ENCODE measurements at regions not wholly inside any gene's neighbourhood (a gene's known extent, or its start where the extent isn't known, plus 50 kb on each side); places are given as distances from the start of the nearest gene placed in this dataset.
"Not testable (repeated sequence)": the region's sequence is repeated elsewhere in the genome, so short reads cannot be mapped to it uniquely, and the experiment has no call there.

DNA sequence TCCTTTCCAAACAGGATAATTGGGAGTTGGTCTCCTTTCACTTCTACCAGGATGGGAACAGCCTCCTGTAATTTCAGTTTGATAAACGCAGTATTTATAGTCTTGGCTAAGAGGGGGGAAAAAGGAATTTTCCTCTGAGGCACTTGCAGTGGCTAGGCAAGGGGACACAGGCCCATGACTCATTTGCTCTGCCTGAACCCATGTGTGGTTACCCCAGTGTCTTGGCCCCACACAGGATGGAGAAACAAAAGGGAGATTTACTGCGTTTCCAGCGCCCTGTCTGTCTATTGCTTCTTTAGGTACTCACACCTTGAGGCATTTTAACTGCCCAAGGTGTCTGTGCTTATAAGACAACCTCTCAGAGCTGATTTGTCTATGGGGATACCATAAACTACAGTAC, 74.8 kb upstream of the NEDD9 start:
- H3K4me3 ChIP-seq (ENCODE audit: low read length): no peak overlapping the region
- no peak overlapping the region for H2AFZ ChIP-seq (ENCODE audit: low read length)
- H3K9me2 ChIP-seq (replicated peaks; ENCODE audit: insufficient read depth, low read length): no peaks in the 10 kb centered on the region; the same call in 1 of the 2 replicates
- no peaks in the 10 kb centered on the region for H3K9me3 ChIP-seq (ENCODE audit: low read length)
- H3K79me2 ChIP-seq (ENCODE audit: low read length): no peaks in the 10 kb centered on the region
- H3K36me3 ChIP-seq (ENCODE audit: insufficient read depth, low read length): no peaks in the 10 kb centered on the region
- no peak overlapping the region for H3K9ac ChIP-seq (ENCODE audit: low read length)
- no peak for DNase-seq
- H3K27me3 ChIP-seq (ENCODE audit: low read length): no peaks in the 10 kb centered on the region
- H3K4me1 ChIP-seq (ENCODE audit: low read length): no peaks in the 10 kb centered on the region
- H4K20me1 ChIP-seq (ENCODE audit: insufficient read depth, low read depth, low read length): no peaks in the 10 kb centered on the region
- H3K4me2 ChIP-seq (ENCODE audit: low read depth, low read length, poor library complexity, severe bottlenecking): no peak overlapping the region
- no peak overlapping the region for H3K27ac ChIP-seq (ENCODE audit: low read length)

DNA sequence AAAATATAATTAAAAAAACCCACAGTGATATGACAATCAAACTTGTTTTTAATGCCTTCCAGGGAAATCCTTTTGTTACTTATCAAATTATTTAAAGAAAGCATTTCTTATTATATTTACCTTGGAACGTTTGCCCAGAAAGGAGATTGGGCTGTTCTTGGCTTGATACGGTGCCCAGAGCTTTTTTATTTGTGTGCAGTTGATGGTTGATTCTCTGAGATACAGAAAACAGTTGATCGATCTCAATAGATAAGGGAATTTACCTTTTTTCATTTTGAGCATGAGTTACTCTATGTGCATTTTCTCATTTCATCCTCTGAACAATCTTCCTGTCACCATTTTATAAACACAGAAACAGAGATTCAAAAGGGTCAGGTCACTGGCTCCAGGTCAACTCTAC, 72.5 kb upstream of the NEDD9 start:
- no peak overlapping the region for H2AFZ ChIP-seq (ENCODE audit: low read length)
- H3K4me2 ChIP-seq (ENCODE audit: low read depth, low read length, poor library complexity, severe bottlenecking): no peak overlapping the region
- no peaks in the 10 kb centered on the region for H3K27me3 ChIP-seq (ENCODE audit: low read length)
- no peaks in the 10 kb centered on the region for H4K20me1 ChIP-seq (ENCODE audit: insufficient read depth, low read depth, low read length)
- H3K9me3 ChIP-seq (ENCODE audit: low read length): no peaks in the 10 kb centered on the region
- H3K4me1 ChIP-seq (ENCODE audit: low read length): no peaks in the 10 kb centered on the region
- no peaks in the 10 kb centered on the region for H3K79me2 ChIP-seq (ENCODE audit: low read length)
- no peaks in the 10 kb centered on the region for H3K36me3 ChIP-seq (ENCODE audit: insufficient read depth, low read length)
- DNase-seq: no peak
- no peak overlapping the region for H3K27ac ChIP-seq (ENCODE audit: low read length)
- H3K4me3 ChIP-seq (ENCODE audit: low read length): no peak overlapping the region
- H3K9ac ChIP-seq (ENCODE audit: low read length): no peak overlapping the region
- no peaks in the 10 kb centered on the region for H3K9me2 ChIP-seq (replicated peaks; ENCODE audit: insufficient read depth, low read length)

DNA sequence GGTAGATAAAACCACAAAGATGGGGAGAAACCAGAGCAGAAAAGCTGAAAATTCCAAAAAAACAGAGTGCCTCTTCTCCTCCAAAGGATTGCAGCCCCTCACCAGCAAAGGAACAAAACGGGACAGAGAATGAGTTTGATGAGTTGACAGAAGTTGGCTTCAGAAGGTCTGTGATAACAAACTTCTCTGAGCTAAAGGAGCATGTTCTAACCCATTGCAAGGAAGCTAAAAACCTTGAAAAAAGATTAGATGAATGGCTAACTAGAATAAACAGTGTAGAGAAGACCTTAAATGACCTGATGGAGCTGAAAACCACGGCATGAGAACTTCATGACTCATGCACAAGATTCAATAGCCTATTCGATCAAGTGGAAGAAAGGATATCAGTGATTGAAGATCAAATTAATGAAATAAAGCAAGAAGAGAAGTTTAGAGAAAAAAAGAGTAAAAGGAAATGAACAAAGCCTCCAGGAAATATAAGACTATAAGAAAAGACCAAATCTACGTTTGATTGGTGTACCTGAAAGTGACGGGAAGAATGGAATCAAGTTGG, 67.5 kb upstream of the NEDD9 start:
- not testable (repeated sequence) for DNase-seq; H3K36me3 ChIP-seq (ENCODE audit: insufficient read depth, low read length); H3K9ac ChIP-seq (ENCODE audit: low read length); H4K20me1 ChIP-seq (ENCODE audit: insufficient read depth, low read depth, low read length); H3K9me3 ChIP-seq (ENCODE audit: low read length); H3K4me2 ChIP-seq (ENCODE audit: low read depth, low read length, poor library complexity, severe bottlenecking); H3K4me3 ChIP-seq (ENCODE audit: low read length); H3K79me2 ChIP-seq (ENCODE audit: low read length); H3K4me1 ChIP-seq (ENCODE audit: low read length); H3K27ac ChIP-seq (ENCODE audit: low read length); H3K27me3 ChIP-seq (ENCODE audit: low read length); H3K9me2 ChIP-seq (replicated peaks; ENCODE audit: insufficient read depth, low read length); H2AFZ ChIP-seq (ENCODE audit: low read length)

DNA sequence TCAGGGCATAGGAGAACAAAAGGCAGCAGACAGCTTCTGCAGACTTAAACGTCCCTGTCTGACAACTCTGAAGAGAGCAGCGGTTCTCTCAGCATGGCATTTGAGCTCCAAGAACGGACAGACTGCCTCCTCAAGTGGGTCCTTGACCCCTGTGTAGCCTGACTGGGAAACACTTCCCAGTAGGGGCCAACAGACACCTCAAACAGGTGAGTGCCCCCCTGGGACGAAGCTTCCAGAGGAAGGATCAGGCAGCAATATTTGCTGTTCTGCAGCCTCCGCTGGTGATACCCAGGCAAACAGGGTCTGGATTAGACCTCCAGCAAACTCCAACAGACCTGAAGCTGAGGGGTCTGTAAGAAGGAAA, 66.9 kb upstream of the NEDD9 start:
- not testable (repeated sequence) for H4K20me1 ChIP-seq (ENCODE audit: insufficient read depth, low read depth, low read length); H3K9me2 ChIP-seq (replicated peaks; ENCODE audit: insufficient read depth, low read length); H3K36me3 ChIP-seq (ENCODE audit: insufficient read depth, low read length); H3K27ac ChIP-seq (ENCODE audit: low read length); H3K4me3 ChIP-seq (ENCODE audit: low read length); DNase-seq; H2AFZ ChIP-seq (ENCODE audit: low read length); H3K9me3 ChIP-seq (ENCODE audit: low read length); H3K27me3 ChIP-seq (ENCODE audit: low read length); H3K4me2 ChIP-seq (ENCODE audit: low read depth, low read length, poor library complexity, severe bottlenecking); H3K4me1 ChIP-seq (ENCODE audit: low read length); H3K79me2 ChIP-seq (ENCODE audit: low read length); H3K9ac ChIP-seq (ENCODE audit: low read length)

DNA sequence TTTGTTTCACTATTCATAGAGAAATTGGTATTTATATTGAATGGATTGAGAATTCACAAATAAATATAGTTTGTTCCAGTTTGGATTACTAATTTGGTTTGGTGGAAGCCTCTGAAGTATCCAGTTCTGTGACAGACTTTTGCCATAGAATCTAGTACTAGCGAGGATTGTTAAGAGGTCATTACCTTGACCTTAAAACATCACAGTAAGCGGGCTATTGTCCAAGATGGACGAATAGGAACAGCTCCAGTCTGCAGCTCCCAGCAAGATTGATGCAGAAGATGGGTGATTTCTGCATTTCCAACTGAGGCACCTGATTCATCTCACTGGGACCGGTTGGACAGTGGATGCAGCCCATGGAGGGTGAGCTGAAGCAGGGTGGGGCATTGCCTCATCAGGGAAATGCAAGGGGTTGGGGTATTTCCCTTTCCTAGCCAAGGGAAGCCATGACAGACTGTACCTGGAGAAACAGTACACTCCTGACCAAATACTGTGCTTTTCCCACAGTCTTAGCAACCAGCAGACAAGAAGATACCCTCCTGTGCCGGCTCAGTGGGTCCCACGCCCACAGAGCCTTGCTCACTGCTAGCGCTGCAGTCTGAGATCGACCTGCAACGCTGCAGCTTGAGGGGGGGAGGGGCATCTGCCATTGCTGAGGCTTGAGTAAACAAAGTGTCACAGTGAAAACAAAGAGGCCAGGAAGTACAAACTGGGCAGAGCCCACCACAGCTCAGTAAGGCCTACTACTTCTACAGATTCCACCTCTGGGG, 66.4 kb upstream of the NEDD9 start:
- Histone ChIP-seq H3K4me3 (ENCODE audit: low read length) (no peak overlapping the region), H3K4me2 (ENCODE audit: low read depth, low read length, poor library complexity, severe bottlenecking) (no peak overlapping the region), H2AFZ (ENCODE audit: low read length) (no peak overlapping the region), H3K27me3 (ENCODE audit: low read length) (no peaks in the 10 kb centered on the region), H3K9me2 (replicated peaks; ENCODE audit: insufficient read depth, low read length) (no peaks in the 10 kb centered on the region), H3K4me1 (ENCODE audit: low read length) (no peaks in the 10 kb centered on the region), H3K79me2 (ENCODE audit: low read length) (no peaks in the 10 kb centered on the region), H3K9ac (ENCODE audit: low read length) (no peak overlapping the region), H3K36me3 (ENCODE audit: insufficient read depth, low read length) (no peaks in the 10 kb centered on the region), H3K27ac (ENCODE audit: low read length) (no peak overlapping the region), H4K20me1 (ENCODE audit: insufficient read depth, low read depth, low read length) (no peaks in the 10 kb centered on the region), H3K9me3 (ENCODE audit: low read length) (no peaks in the 10 kb centered on the region)
- DNase-seq: no peak

GRCh38 chr6:11297376-11297729, 64.9 kb upstream of the NEDD9 start:
- Histone ChIP-seq H4K20me1 (ENCODE audit: insufficient read depth, low read depth, low read length) (no peaks in the 10 kb centered on the region), H3K27ac (ENCODE audit: low read length) (no peak overlapping the region), H3K79me2 (ENCODE audit: low read length) (no peaks in the 10 kb centered on the region), H2AFZ (ENCODE audit: low read length) (no peak overlapping the region), H3K27me3 (ENCODE audit: low read length) (no peaks in the 10 kb centered on the region), H3K9me3 (ENCODE audit: low read length) (no peaks in the 10 kb centered on the region), H3K36me3 (ENCODE audit: insufficient read depth, low read length) (no peaks in the 10 kb centered on the region), H3K4me2 (ENCODE audit: low read depth, low read length, poor library complexity, severe bottlenecking) (no peak overlapping the region), H3K9me2 (replicated peaks; ENCODE audit: insufficient read depth, low read length) (no peaks in the 10 kb centered on the region), H3K4me1 (ENCODE audit: low read length) (no peaks in the 10 kb centered on the region), H3K9ac (ENCODE audit: low read length) (no peak overlapping the region), H3K4me3 (ENCODE audit: low read length) (no peak overlapping the region)
- DNase-seq: no peak

DNA sequence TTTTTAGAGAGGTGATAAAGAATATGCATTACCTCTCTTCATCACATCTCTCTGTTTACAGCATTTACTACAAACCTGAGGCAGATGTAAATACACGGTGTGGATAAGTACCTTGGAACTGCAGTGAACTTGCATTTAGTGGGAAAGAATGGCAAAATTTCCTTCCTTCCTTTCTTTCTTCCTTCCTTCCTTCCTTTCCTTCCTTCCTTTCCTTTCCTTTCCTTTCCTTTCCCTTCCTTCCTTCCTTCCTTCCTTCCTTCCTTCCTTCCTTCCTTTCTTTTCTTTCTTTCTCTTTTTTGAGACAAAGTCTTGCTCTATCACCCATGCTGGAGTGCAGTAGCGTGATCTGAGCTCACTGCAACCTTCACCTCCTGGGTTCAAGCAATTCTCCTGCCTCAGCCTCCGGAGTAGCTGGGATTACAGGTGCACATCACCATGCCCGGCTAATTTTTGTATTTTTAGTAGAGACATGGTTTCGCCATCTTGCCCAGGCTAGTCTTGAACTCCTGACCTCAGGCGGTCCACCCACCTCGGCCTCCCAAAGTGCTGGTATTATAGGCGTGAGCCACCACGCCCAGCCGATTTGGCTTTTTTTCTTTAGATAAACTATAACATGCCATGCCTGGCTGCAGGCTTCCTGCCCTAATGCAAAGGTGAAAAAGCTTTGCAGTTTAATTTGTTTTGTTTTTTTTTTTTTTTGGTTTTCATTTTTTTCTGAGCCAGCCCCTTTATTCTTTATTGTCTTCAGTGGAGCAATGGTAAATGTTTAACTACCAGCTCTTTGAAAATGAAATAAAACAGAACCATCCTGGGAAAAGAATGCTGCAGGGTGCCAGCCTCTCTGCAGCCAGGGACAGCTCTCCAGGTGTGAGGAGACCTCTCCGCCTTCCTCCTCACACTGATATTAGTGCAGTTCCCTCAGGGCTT, 64.2 kb upstream of the NEDD9 start:
- no peak overlapping the region for H3K4me3 ChIP-seq (ENCODE audit: low read length)
- no peaks in the 10 kb centered on the region for H3K79me2 ChIP-seq (ENCODE audit: low read length)
- no peak overlapping the region for H3K9ac ChIP-seq (ENCODE audit: low read length)
- H3K27me3 ChIP-seq (ENCODE audit: low read length): no peaks in the 10 kb centered on the region
- no peaks in the 10 kb centered on the region for H3K9me3 ChIP-seq (ENCODE audit: low read length)
- DNase-seq: no peak
- H3K36me3 ChIP-seq (ENCODE audit: insufficient read depth, low read length): no peaks in the 10 kb centered on the region
- H4K20me1 ChIP-seq (ENCODE audit: insufficient read depth, low read depth, low read length): no peaks in the 10 kb centered on the region
- no peaks in the 10 kb centered on the region for H3K4me1 ChIP-seq (ENCODE audit: low read length)
- no peaks in the 10 kb centered on the region for H3K9me2 ChIP-seq (replicated peaks; ENCODE audit: insufficient read depth, low read length)
- H3K4me2 ChIP-seq (ENCODE audit: low read depth, low read length, poor library complexity, severe bottlenecking): no peak overlapping the region
- H2AFZ ChIP-seq (ENCODE audit: low read length): no peak overlapping the region
- H3K27ac ChIP-seq (ENCODE audit: low read length): no peak overlapping the region

DNA sequence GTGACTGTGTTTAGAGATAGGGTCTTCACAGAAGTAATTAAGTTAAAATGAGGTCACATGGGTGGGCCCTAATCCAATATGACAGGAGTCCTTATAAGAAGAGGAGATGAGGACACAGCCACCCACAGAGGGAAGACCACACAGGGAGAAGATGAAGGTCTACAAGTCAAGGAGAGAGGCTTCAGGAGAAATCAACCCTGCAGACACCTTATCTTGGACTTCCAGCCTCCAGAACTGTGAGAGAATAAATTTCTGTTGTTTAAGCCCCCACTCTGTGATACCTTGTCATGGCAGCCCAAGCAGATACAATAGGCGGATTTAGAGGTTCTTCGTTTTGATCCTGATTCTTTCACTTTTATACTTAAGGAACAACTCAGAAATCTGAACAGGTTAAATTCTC, 63.5 kb upstream of the NEDD9 start:
- Histone ChIP-seq H3K4me1 (ENCODE audit: low read length) (no peaks in the 10 kb centered on the region), H3K27ac (ENCODE audit: low read length) (no peak overlapping the region), H3K27me3 (ENCODE audit: low read length) (no peaks in the 10 kb centered on the region), H3K9me2 (replicated peaks; ENCODE audit: insufficient read depth, low read length) (no peaks in the 10 kb centered on the region), H3K9ac (ENCODE audit: low read length) (no peak overlapping the region), H3K4me3 (ENCODE audit: low read length) (no peak overlapping the region), H2AFZ (ENCODE audit: low read length) (no peak overlapping the region), H4K20me1 (ENCODE audit: insufficient read depth, low read depth, low read length) (no peaks in the 10 kb centered on the region), H3K4me2 (ENCODE audit: low read depth, low read length, poor library complexity, severe bottlenecking) (no peak overlapping the region), H3K36me3 (ENCODE audit: insufficient read depth, low read length) (no peaks in the 10 kb centered on the region), H3K79me2 (ENCODE audit: low read length) (no peaks in the 10 kb centered on the region), H3K9me3 (ENCODE audit: low read length) (no peaks in the 10 kb centered on the region)
- no peak for DNase-seq
